Spleen (tissue), 11 donors: ENCODE measurements at regions not wholly inside any gene's neighbourhood (a gene's known extent, or its start where the extent isn't known, plus 50 kb on each side); places are given as distances from the start of the nearest gene placed in this dataset.

Experiments
- DNase-seq: peaks from one replicate; pipeline ENCODE4 v3.0.0-alpha.2; 2020
- H3K27ac ChIP-seq, 8 donors: fragments of 200-600 bp; sonication (generic) in 7 of 8; 1 replicate in 4 of 8; 2 replicates in 4 of 8; pipeline versions ENCODE4 v1.5.0 to v1.8.0; 2016 to 2021; ENCODE audit warnings: inconsistent platforms in 4 of 8, mild to moderate bottlenecking in 4 of 8, moderate library complexity in 1 of 8
- H3K27me3 ChIP-seq, 7 donors: fragments of 200-600 bp; sonication (generic) in 6 of 7; replicated peaks in 1 of 7; 1 replicate in 4 of 7; 2 replicates in 3 of 7; pipeline versions ENCODE4 v1.5.0 to v1.8.0; 2016 to 2021; ENCODE audit warnings: inconsistent platforms in 3 of 7, mild to moderate bottlenecking in 1 of 7
- H3K36me3 ChIP-seq, 6 donors: fragments of 200-600 bp; sonication (generic) in 5 of 6; 1 replicate in 4 of 6; 2 replicates in 2 of 6; pipeline versions ENCODE4 v1.5.0 to v1.8.0; 2016 to 2021; ENCODE audit warnings: inconsistent platforms in 2 of 6
- H3K4me1 ChIP-seq, 6 donors: fragments of 200-600 bp; sonication (generic) in 5 of 6; 1 replicate in 3 of 6; 2 replicates in 3 of 6; pipeline versions ENCODE4 v1.5.0 to v1.8.0; 2016 to 2021; ENCODE audit warnings: inconsistent platforms in 3 of 6
- H3K4me3 ChIP-seq, 8 donors: fragments of 200-600 bp; sonication (generic) in 7 of 8; 1 replicate in 4 of 8; 2 replicates in 4 of 8; pipeline versions ENCODE4 v1.5.0 to v1.8.0; 2016 to 2021; ENCODE audit warnings: inconsistent platforms in 4 of 8, mild to moderate bottlenecking in 4 of 8, moderate library complexity in 2 of 8
- H3K9me3 ChIP-seq, 8 donors: fragments of 200-600 bp; sonication (generic) in 7 of 8; 1 replicate in 4 of 8; 2 replicates in 4 of 8; pipeline versions ENCODE4 v1.5.0 to v1.8.0; 2016 to 2021; ENCODE audit warnings: inconsistent platforms in 4 of 8
- CTCF ChIP-seq, 11 experiments: fragments of 200-600 bp in 7 of 11; fragments of 450-650 bp in 4 of 11; sonication (generic) in 4 of 11; IDR thresholded peaks in 8 of 11; conservative IDR thresholded peaks in 3 of 11; 1 replicate in 7 of 11; 2 replicates in 4 of 11; pipeline versions ENCODE4 v1.4.0 to v1.8.0; 2016 to 2021; ENCODE audit warnings: antibody characterized with exemption in 11 of 11, inconsistent platforms in 4 of 11, mild to moderate bottlenecking in 1 of 11
- POLR2A ChIP-seq, 3 donors: fragments of 450-650 bp; IDR thresholded peaks; one replicate each; pipeline ENCODE4 v1.5.1; 2017; ENCODE audit warnings: antibody characterized with exemption in 3 of 3, mild to moderate bottlenecking in 1 of 3
- POLR2AphosphoS5 ChIP-seq, 3 donors: sonication (generic); formaldehyde crosslinking; IDR thresholded peaks; one replicate each; pipeline ENCODE4 v1.5.1; 2017; ENCODE audit warnings: antibody characterized with exemption in 3 of 3
- WGBS, 5 donors: extraction: QIAGEN DNeasy Blood & Tissue Kit in 3 of 5; methylation state at CpG; one replicate each; pipeline versions ENCODE4 v1.1.5 to v1.1.7; 2013 to 2018; 5-methylcytosine and 5-hydroxymethylcytosine counted together
- intact Hi-C: fragments of 100-400 bp; cut with DNase I; formaldehyde crosslinking; loops from one replicate; pipeline ENCODE4 v1.15.0; 2023; ENCODE audit warnings: low total_unique reads
- donor health status: healthy with polysubstance abuse.
- donor health status: DM: no; HTN: no; CAD: no; lungs with moderate emphysema.
- donor health status: DM: no; HTN: no; CAD: no.
- donor health status: Bipolar disorder and iron deficiency.
- donor health status: healthy.
- donor health status: DM: no; HTN: no; CAD: no.
- donor health status: DM: yes; HTN: yes; CAD: no.

- Histone ChIP-seq H3K4me3 (no peak overlapping the region), H3K9me3 (peaks cover 0 to 5% (median 0%) of the 10 kb centered on the region in 8 donors), H3K27ac (no peak overlapping the region), H3K27me3 (no peaks in the 10 kb centered on the region), H3K4me1 (no peaks in the 10 kb centered on the region), H3K36me3 (no peaks in the 10 kb centered on the region)
- no peak for TF ChIP-seq POLR2AphosphoS5 (IDR thresholded peaks at IDR 0.05)
- no peak for TF ChIP-seq CTCF (IDR thresholded peaks at IDR 0.05 in 8 of 11, conservative IDR thresholded peaks at IDR 0.05 in 3 of 11)
- no peak for TF ChIP-seq POLR2A (IDR thresholded peaks at IDR 0.05)
- WGBS, 5 donors: 51 to 68% (median 66%) methylated on average over 3 of the region's 3 CpGs
- intact Hi-C loops: no loop called here
- DNase-seq: no peak
Measured at GRCh38 chr10:64156166-64156565, 635.0 kb downstream of the REEP3 start.

GRCh38 chr10:64158551-64158950 is 637.4 kb downstream of the REEP3 start:
- DNase-seq: no peak
- H3K27ac ChIP-seq: no peak overlapping the region
- WGBS, 5 donors: 83 to 94% (median 86%) methylated on average over 2 of the region's 2 CpGs
- H3K4me3 ChIP-seq: no peak overlapping the region
- intact Hi-C loops: no loop called here
- no peaks in the 10 kb centered on the region for H3K9me3 ChIP-seq
- no peaks in the 10 kb centered on the region for H3K27me3 ChIP-seq
- TF ChIP-seq POLR2AphosphoS5 (IDR thresholded peaks at IDR 0.05) (no peak), CTCF (IDR thresholded peaks at IDR 0.05 in 8 of 11, conservative IDR thresholded peaks at IDR 0.05 in 3 of 11) (no peak), POLR2A (IDR thresholded peaks at IDR 0.05) (no peak)
- H3K36me3 ChIP-seq: no peaks in the 10 kb centered on the region
- no peaks in the 10 kb centered on the region for H3K4me1 ChIP-seq

- WGBS, 5 donors: 54 to 77% (median 70%) methylated on average over 2 of the region's 2 CpGs
- no peak for TF ChIP-seq CTCF (IDR thresholded peaks at IDR 0.05 in 8 of 11, conservative IDR thresholded peaks at IDR 0.05 in 3 of 11)
- no peak for TF ChIP-seq POLR2AphosphoS5 (IDR thresholded peaks at IDR 0.05)
- TF ChIP-seq POLR2A (IDR thresholded peaks at IDR 0.05): no peak
- intact Hi-C loops: no loop called here
- Histone ChIP-seq H3K4me3 (no peak overlapping the region), H3K27me3 (no peaks in the 10 kb centered on the region), H3K36me3 (no peaks in the 10 kb centered on the region), H3K9me3 (no peaks in the 10 kb centered on the region), H3K4me1 (no peaks in the 10 kb centered on the region), H3K27ac (no peak overlapping the region)
- DNase-seq: no peak
Measured at GRCh38 chr10:64159910-64160872, 639.0 kb downstream of the REEP3 start.

GRCh38 chr10:64170791-64171190 is 649.6 kb downstream of the REEP3 start:
- WGBS, 5 donors: 93 to 99% (median 95%) methylated on average over 35 of the region's 35 CpGs
- H3K4me3 ChIP-seq: no peak overlapping the region
- no peak overlapping the region for H3K27ac ChIP-seq
- H3K9me3 ChIP-seq: peaks cover 0 to 14% (median 8%) of the 10 kb centered on the region in 8 donors
- no peaks in the 10 kb centered on the region for H3K36me3 ChIP-seq
- DNase-seq: peak; percentile 56
- intact Hi-C loops: no loop called here
- no peaks in the 10 kb centered on the region for H3K4me1 ChIP-seq
- H3K27me3 ChIP-seq: no peaks in the 10 kb centered on the region
- TF ChIP-seq POLR2A (IDR thresholded peaks at IDR 0.05): no peak
- TF ChIP-seq POLR2AphosphoS5 (IDR thresholded peaks at IDR 0.05): no peak
- TF ChIP-seq CTCF (IDR thresholded peaks at IDR 0.05 in 8 of 11, conservative IDR thresholded peaks at IDR 0.05 in 3 of 11): no peak
